Lung (tissue), 11 donors: ENCODE measurements at regions not wholly inside any gene's neighbourhood (a gene's known extent, or its start where the extent isn't known, plus 50 kb on each side); places are given as distances from the start of the nearest gene placed in this dataset.

Experiments used
- ATAC-seq: fragments of 200-7000 bp; cut with Tn5 transposase; one replicate; pipeline ENCODE4 v1.9.1; 2020; ENCODE audit warnings: moderate number of reproducible peaks; ENCODE audit not compliant: insufficient read depth, low FRiP score
- DNase-seq, 3 donors: peaks; one replicate each; pipeline ENCODE4 v3.0.0-alpha.2; 2013 to 2017
- H3K27ac ChIP-seq, 2 donors: one replicate each; pipeline ENCODE4 v1.5.1; 2013; ENCODE audit warnings: mild to moderate bottlenecking in 2 of 2, moderate library complexity in 2 of 2, control low read depth in 1 of 2, inconsistent platforms in 1 of 2, low read depth in 1 of 2, low read length in 1 of 2
- H3K27me3 ChIP-seq, 3 donors: one replicate each; pipeline ENCODE4 v1.5.1; 2013; ENCODE audit warnings: low read length in 2 of 3; ENCODE audit not compliant: control insufficient read depth in 3 of 3, insufficient read depth in 3 of 3
- H3K36me3 ChIP-seq, 4 donors: one replicate each; pipeline ENCODE4 v1.5.1; 2013; ENCODE audit warnings: low read length in 4 of 4, mild to moderate bottlenecking in 1 of 4, moderate library complexity in 1 of 4; ENCODE audit not compliant: control insufficient read depth in 4 of 4, insufficient read depth in 4 of 4
- H3K4me1 ChIP-seq, 5 donors: one replicate each; pipeline ENCODE4 v1.5.1; 2013; ENCODE audit warnings: low read length in 5 of 5, mild to moderate bottlenecking in 2 of 5, moderate library complexity in 1 of 5; ENCODE audit not compliant: control insufficient read depth in 5 of 5, insufficient read depth in 5 of 5
- H3K4me3 ChIP-seq: one replicate; pipeline ENCODE4 v1.5.1; 2013; ENCODE audit warnings: mild to moderate bottlenecking, control low read depth, moderate library complexity
- H3K9ac ChIP-seq, 2 donors: one replicate each; pipeline ENCODE4 v1.5.1; 2013; ENCODE audit warnings: low read length in 2 of 2, control low read depth in 1 of 2; ENCODE audit not compliant: insufficient read depth in 1 of 2
- H3K9me3 ChIP-seq, 4 donors: one replicate each; pipeline ENCODE4 v1.5.1; 2013; ENCODE audit warnings: low read length in 3 of 4, mild to moderate bottlenecking in 1 of 4, moderate library complexity in 1 of 4; ENCODE audit not compliant: control insufficient read depth in 4 of 4, insufficient read depth in 3 of 4
- WGBS, 2 donors: extraction: QIAGEN DNeasy Blood & Tissue Kit; methylation state at CpG; one replicate each; pipeline ENCODE4 v1.1.7; 2013; 5-methylcytosine and 5-hydroxymethylcytosine counted together
- TF ChIP-seq, protein P1 (sequence below): IDR thresholded peaks from 2 replicates; pipeline ENCODE4 v1.5.1; 2012; ENCODE audit warnings: mild to moderate bottlenecking; ENCODE audit errors: control extremely low read depth, extremely low read depth
- donor health status: control.
- donor health status: control.
- donor health status: Bipolar disorder and iron deficiency.
- donor health status: healthy.
- donor health status: DM: yes; HTN: yes; CAD: no.

DNA sequence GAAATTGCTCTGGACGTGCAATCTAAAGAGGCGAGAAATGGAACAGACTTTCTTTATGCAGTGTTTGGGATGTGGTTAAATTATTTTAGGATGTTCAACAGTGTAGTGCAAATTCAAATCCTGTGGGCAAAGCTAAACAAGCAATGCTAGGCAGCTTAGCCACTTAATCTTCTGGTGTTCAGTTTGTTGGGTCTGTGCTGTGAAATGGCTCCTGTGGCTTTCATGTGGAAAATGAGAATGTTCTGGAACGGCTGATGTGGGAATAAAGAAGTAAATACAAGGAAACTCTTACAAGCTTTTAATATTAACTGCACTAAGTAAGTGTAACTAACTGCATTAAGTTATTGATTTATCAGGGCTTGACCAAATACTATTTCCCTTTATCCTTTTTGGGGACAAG lies 766.6 kb downstream of the ADGRL2 start:
- Histone ChIP-seq H3K27me3 (no peaks in the 10 kb centered on the region), H3K27ac (no peak overlapping the region), H3K9me3 (no peaks in the 10 kb centered on the region), H3K4me3 (no peak overlapping the region), H3K9ac (no peak overlapping the region), H3K4me1 (peaks cover 0 to 20% (median 7%) of the 10 kb centered on the region in 5 donors), H3K36me3 (no peaks in the 10 kb centered on the region)
- DNase-seq (no peak), ATAC-seq (no peak)
- 89 to 91% methylated on average over 3 of the region's 3 CpGs for WGBS, 2 donors
- TF ChIP-seq, protein P1, sequence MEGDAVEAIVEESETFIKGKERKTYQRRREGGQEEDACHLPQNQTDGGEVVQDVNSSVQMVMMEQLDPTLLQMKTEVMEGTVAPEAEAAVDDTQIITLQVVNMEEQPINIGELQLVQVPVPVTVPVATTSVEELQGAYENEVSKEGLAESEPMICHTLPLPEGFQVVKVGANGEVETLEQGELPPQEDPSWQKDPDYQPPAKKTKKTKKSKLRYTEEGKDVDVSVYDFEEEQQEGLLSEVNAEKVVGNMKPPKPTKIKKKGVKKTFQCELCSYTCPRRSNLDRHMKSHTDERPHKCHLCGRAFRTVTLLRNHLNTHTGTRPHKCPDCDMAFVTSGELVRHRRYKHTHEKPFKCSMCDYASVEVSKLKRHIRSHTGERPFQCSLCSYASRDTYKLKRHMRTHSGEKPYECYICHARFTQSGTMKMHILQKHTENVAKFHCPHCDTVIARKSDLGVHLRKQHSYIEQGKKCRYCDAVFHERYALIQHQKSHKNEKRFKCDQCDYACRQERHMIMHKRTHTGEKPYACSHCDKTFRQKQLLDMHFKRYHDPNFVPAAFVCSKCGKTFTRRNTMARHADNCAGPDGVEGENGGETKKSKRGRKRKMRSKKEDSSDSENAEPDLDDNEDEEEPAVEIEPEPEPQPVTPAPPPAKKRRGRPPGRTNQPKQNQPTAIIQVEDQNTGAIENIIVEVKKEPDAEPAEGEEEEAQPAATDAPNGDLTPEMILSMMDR, result no peak

DNA sequence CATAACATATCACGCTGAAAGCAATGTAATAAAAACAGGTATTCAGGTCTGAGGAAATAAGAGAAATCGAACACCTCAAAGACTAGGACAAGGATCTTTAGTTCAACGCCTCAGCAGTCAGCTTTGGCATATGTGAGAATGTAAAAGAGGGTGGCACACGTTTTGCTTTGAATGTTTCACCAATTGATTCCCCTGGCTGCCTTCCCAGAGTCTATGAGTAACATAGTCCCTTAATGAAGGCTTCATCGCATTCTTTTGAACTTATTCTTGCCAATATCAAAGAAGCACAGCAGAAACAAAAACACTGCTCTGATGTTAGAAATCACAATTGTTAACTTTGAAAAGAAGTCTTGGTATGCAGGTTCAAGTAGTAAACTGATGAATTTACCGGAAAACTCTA lies 764.8 kb downstream of the ADGRL2 start:
- no peak overlapping the region for H3K4me3 ChIP-seq
- H3K27me3 ChIP-seq, result no peaks in the 10 kb centered on the region
- TF ChIP-seq, protein P1, result no peak
- H3K9ac ChIP-seq, result no peak overlapping the region
- WGBS, 2 donors, result 66 to 78% methylated on average over 6 of the region's 6 CpGs
- H3K27ac ChIP-seq, result no peak overlapping the region
- H3K4me1 ChIP-seq, result peaks cover 0 to 20% (median 7%) of the 10 kb centered on the region in 5 donors
- ATAC-seq (no peak), DNase-seq (peak in 1 of 3 donors; percentile 27)
- H3K9me3 ChIP-seq, result no peaks in the 10 kb centered on the region
- no peaks in the 10 kb centered on the region for H3K36me3 ChIP-seq

DNA sequence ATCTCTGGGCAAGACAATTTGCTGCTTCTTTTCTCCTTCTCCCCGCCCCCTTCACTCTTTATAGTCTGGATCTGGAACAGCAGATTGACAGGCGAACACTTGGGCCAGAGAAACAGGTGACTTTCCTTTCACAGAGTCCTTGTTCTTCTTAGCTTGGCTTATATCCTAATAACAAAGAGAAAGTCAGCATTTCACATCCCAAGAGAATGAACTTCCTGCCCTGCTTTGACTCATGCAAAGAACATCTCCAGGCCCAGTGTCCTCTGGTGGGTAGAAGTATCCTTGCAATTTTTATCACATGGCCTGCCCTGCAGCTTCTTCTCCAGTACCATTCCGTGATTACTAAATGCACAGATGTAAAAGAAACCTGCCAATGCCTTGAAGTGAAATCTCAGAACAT lies 764.4 kb downstream of the ADGRL2 start:
- no peaks in the 10 kb centered on the region for H3K9me3 ChIP-seq
- DNase-seq (peak in 2 of 3 donors; percentile 11 to 37), ATAC-seq (peak; percentile 62)
- H3K9ac ChIP-seq, result no peak overlapping the region
- no peaks in the 10 kb centered on the region for H3K27me3 ChIP-seq
- TF ChIP-seq, protein P1, result no peak
- H3K36me3 ChIP-seq, result no peaks in the 10 kb centered on the region
- no peak overlapping the region for H3K27ac ChIP-seq
- peaks cover 0 to 20% (median 7%) of the 10 kb centered on the region in 5 donors for H3K4me1 ChIP-seq
- H3K4me3 ChIP-seq, result no peak overlapping the region
- 79 to 84% methylated on average over 3 of the region's 3 CpGs for WGBS, 2 donors

DNA sequence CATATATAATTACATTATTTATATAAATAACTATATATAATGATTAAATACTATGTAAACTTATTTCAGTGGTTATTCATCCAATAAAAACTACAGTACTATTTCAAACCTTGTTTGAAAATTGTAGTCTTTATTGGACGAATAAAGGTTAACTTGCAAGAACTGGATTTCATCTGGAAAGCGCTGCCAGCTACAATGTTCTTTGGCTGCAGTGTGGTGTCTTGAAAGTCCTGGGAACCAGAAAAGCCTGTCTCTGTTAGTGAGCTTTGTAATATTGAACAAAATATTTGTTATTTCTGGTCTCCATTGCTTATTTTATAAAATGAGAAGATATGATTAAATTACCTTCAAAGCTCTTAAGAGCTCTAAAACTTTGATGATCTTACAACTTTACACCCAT lies 763.6 kb downstream of the ADGRL2 start:
- Histone ChIP-seq H3K27ac (no peak overlapping the region), H3K9me3 (no peaks in the 10 kb centered on the region), H3K9ac (no peak overlapping the region), H3K4me1 (peaks cover 0 to 20% (median 7%) of the 10 kb centered on the region in 5 donors), H3K36me3 (no peaks in the 10 kb centered on the region), H3K27me3 (no peaks in the 10 kb centered on the region), H3K4me3 (no peak overlapping the region)
- WGBS, 2 donors, result 79 to 92% methylated on average over 2 of the region's 2 CpGs
- DNase-seq, result peak; percentile 14 to 82 (median 53)
- TF ChIP-seq, protein P1, result no peak
- ATAC-seq, result no peak
